Neural progenitor cell (in vitro differentiated cells): ENCODE measurements at regions not wholly inside any gene's neighbourhood (a gene's known extent, or its start where the extent isn't known, plus 50 kb on each side); places are given as distances from the start of the nearest gene placed in this dataset.
"Not testable (repeated sequence)": the region's sequence is repeated elsewhere in the genome, so short reads cannot be mapped to it uniquely, and the experiment has no call there.

Experiments used
- CTCF ChIP-seq: fragments of 200-600 bp; sonication (generic); IDR thresholded peaks from 2 replicates; pipeline ENCODE4 v1.5.1; 2017; ENCODE audit warnings: antibody characterized with exemption, mild to moderate bottlenecking
- EZH2 ChIP-seq: fragments of 200-600 bp; sonication (generic); IDR thresholded peaks from 2 replicates; pipeline ENCODE4 v1.6.1; 2017; ENCODE audit warnings: antibody characterized with exemption, mild to moderate bottlenecking, moderate library complexity

GRCh38 chr2:131636704-131637308, 109.1 kb downstream of the CCDC74A start:
- not testable (repeated sequence) for TF ChIP-seq CTCF, EZH2
